ENCODE measurements at regions not wholly inside any gene's neighbourhood (a gene's known extent, or its start where the extent isn't known, plus 50 kb on each side); places are given as distances from the start of the nearest gene placed in this dataset.

DNA sequence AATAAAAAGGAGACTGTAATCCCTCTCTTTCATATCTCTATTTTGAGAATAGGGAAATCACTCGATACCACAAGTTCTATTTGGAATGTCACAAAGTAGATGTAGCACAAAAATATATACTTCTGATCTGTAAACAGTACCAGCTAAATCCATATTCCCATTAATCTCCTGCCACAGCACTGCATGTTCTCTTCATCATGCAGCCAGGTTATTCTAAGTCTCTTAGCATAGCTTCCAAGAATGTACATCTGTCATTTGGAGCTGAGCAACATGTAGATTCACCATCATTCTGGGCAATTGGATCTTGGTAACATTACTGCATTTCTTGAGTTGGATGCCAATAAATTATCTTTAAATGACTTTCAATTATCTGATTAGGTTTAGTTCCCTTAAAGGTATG lies 1874.5 kb downstream of the MRPL39 start:
- TF ChIP-seq, protein P1, sequence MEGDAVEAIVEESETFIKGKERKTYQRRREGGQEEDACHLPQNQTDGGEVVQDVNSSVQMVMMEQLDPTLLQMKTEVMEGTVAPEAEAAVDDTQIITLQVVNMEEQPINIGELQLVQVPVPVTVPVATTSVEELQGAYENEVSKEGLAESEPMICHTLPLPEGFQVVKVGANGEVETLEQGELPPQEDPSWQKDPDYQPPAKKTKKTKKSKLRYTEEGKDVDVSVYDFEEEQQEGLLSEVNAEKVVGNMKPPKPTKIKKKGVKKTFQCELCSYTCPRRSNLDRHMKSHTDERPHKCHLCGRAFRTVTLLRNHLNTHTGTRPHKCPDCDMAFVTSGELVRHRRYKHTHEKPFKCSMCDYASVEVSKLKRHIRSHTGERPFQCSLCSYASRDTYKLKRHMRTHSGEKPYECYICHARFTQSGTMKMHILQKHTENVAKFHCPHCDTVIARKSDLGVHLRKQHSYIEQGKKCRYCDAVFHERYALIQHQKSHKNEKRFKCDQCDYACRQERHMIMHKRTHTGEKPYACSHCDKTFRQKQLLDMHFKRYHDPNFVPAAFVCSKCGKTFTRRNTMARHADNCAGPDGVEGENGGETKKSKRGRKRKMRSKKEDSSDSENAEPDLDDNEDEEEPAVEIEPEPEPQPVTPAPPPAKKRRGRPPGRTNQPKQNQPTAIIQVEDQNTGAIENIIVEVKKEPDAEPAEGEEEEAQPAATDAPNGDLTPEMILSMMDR (IDR thresholded peaks at IDR 0.05) = no peak
- TF ChIP-seq POLR2A (IDR thresholded peaks at IDR 0.05) (no peak), POLR2AphosphoS5 (IDR thresholded peaks at IDR 0.05; ENCODE audit: insufficient read depth in 1 of 2, low read depth in 1 of 2) (no peak)

Data from vagina (tissue), 2 donors.